ENCODE measurements at regions not wholly inside any gene's neighbourhood (a gene's known extent, or its start where the extent isn't known, plus 50 kb on each side); places are given as distances from the start of the nearest gene placed in this dataset.
A peak's percentile ranks its signal among the peaks of the same experiment; 100 is the strongest.

GRCh38 chr18:26654616-26655524 lies 106.5 kb upstream of the KCTD1 start:
- H3K9ac ChIP-seq (ENCODE audit: insufficient read depth, low read length) = no peak overlapping the region
- no peaks in the 10 kb centered on the region for H3K36me3 ChIP-seq (ENCODE audit: control insufficient read depth, insufficient read depth, low read length)
- no peaks in the 10 kb centered on the region for H3K9me3 ChIP-seq (ENCODE audit: control insufficient read depth, insufficient read depth, low read depth, low read length)
- no peak overlapping the region for H3K27ac ChIP-seq (ENCODE audit: insufficient read depth, low read length)
- H3K4me3 ChIP-seq (replicated peaks in 1 of 4; ENCODE audit: control extremely low read depth in 1 of 4, insufficient read depth in 1 of 4, low read depth in 3 of 4, low read length in 4 of 4) = no peak overlapping the region
- no peaks in the 10 kb centered on the region for H4K20me1 ChIP-seq (ENCODE audit: control insufficient read depth, extremely low read depth, insufficient read depth, low read length)
- DNase-seq (ENCODE audit: low read depth in 2 of 2) = peak; percentile 19 to 23
- H3K79me2 ChIP-seq (ENCODE audit: control insufficient read depth, insufficient read depth, low read length) = no peaks in the 10 kb centered on the region
- H3K4me1 ChIP-seq (ENCODE audit: control insufficient read depth, extremely low read depth, insufficient read depth, low read length) = no peaks in the 10 kb centered on the region
- peak overlapping the region; percentile 35 for H3K4me2 ChIP-seq (ENCODE audit: extremely low read depth, insufficient read depth, low read length)
- H3K27me3 ChIP-seq (ENCODE audit: control insufficient read depth, insufficient read depth, low read length) = peaks cover 22% of the 10 kb centered on the region
- no peak overlapping the region for H2AFZ ChIP-seq (ENCODE audit: low read length)
- TF ChIP-seq EZH2 (IDR thresholded peaks at IDR 0.05; ENCODE audit: low read length, missing control alignments) (no peak), CTCF (conservative IDR thresholded peaks at IDR 0.05 in 1 of 2, IDR thresholded peaks at IDR 0.05 in 1 of 2; ENCODE audit: low read depth in 1 of 2, low read length in 2 of 2) (no peak)

- Histone ChIP-seq H3K27me3 (ENCODE audit: control insufficient read depth, insufficient read depth, low read length) (peaks cover 18% of the 10 kb centered on the region), H3K27ac (ENCODE audit: insufficient read depth, low read length) (no peak overlapping the region), H3K4me1 (ENCODE audit: control insufficient read depth, extremely low read depth, insufficient read depth, low read length) (no peaks in the 10 kb centered on the region), H3K9ac (ENCODE audit: insufficient read depth, low read length) (no peak overlapping the region), H3K79me2 (ENCODE audit: control insufficient read depth, insufficient read depth, low read length) (no peaks in the 10 kb centered on the region), H3K4me3 (replicated peaks in 1 of 4; ENCODE audit: control extremely low read depth in 1 of 4, insufficient read depth in 1 of 4, low read depth in 3 of 4, low read length in 4 of 4) (no peak overlapping the region), H2AFZ (ENCODE audit: low read length) (no peak overlapping the region), H3K9me3 (ENCODE audit: control insufficient read depth, insufficient read depth, low read depth, low read length) (no peaks in the 10 kb centered on the region), H3K4me2 (ENCODE audit: extremely low read depth, insufficient read depth, low read length) (no peak overlapping the region), H4K20me1 (ENCODE audit: control insufficient read depth, extremely low read depth, insufficient read depth, low read length) (no peaks in the 10 kb centered on the region), H3K36me3 (ENCODE audit: control insufficient read depth, insufficient read depth, low read length) (no peaks in the 10 kb centered on the region)
- peak in 1 of 2 donors; percentile 1 for DNase-seq (ENCODE audit: low read depth in 2 of 2)
- no peak for TF ChIP-seq CTCF (conservative IDR thresholded peaks at IDR 0.05 in 1 of 2, IDR thresholded peaks at IDR 0.05 in 1 of 2; ENCODE audit: low read depth in 1 of 2, low read length in 2 of 2)
- TF ChIP-seq EZH2 (IDR thresholded peaks at IDR 0.05; ENCODE audit: low read length, missing control alignments) = no peak
These were observed 105.7 kb upstream of the KCTD1 start for GRCh38 chr18:26653943-26654615.

GRCh38 chr18:26652501-26652900 lies 104.1 kb upstream of the KCTD1 start:
- Histone ChIP-seq H3K9ac (ENCODE audit: insufficient read depth, low read length) (no peak overlapping the region), H3K9me3 (ENCODE audit: control insufficient read depth, insufficient read depth, low read depth, low read length) (no peaks in the 10 kb centered on the region), H3K79me2 (ENCODE audit: control insufficient read depth, insufficient read depth, low read length) (no peaks in the 10 kb centered on the region), H3K27me3 (ENCODE audit: control insufficient read depth, insufficient read depth, low read length) (peaks cover 8% of the 10 kb centered on the region), H3K4me1 (ENCODE audit: control insufficient read depth, extremely low read depth, insufficient read depth, low read length) (no peaks in the 10 kb centered on the region), H2AFZ (ENCODE audit: low read length) (no peak overlapping the region), H4K20me1 (ENCODE audit: control insufficient read depth, extremely low read depth, insufficient read depth, low read length) (no peaks in the 10 kb centered on the region), H3K4me2 (ENCODE audit: extremely low read depth, insufficient read depth, low read length) (no peak overlapping the region), H3K4me3 (replicated peaks in 1 of 4; ENCODE audit: control extremely low read depth in 1 of 4, insufficient read depth in 1 of 4, low read depth in 3 of 4, low read length in 4 of 4) (no peak overlapping the region), H3K36me3 (ENCODE audit: control insufficient read depth, insufficient read depth, low read length) (no peaks in the 10 kb centered on the region), H3K27ac (ENCODE audit: insufficient read depth, low read length) (no peak overlapping the region)
- TF ChIP-seq EZH2 (IDR thresholded peaks at IDR 0.05; ENCODE audit: low read length, missing control alignments) (no peak), CTCF (conservative IDR thresholded peaks at IDR 0.05 in 1 of 2, IDR thresholded peaks at IDR 0.05 in 1 of 2; ENCODE audit: low read depth in 1 of 2, low read length in 2 of 2) (no peak)
- DNase-seq (ENCODE audit: low read depth in 2 of 2) = no peak

All from fibroblast of lung (primary cell).